A673 (cell line): ENCODE measurements at regions not wholly inside any gene's neighbourhood (a gene's known extent, or its start where the extent isn't known, plus 50 kb on each side); places are given as distances from the start of the nearest gene placed in this dataset.

Experiments used
- BruUV-seq: library from RNA; stranded (reverse); fragments of 400-500 nt; replicated peaks from 2 replicates; lab custom pipeline; 2021; lab: Mats Ljungman, UMichigan
- CTCF ChIA-PET: fragments of 300-600 bp; sonication (Branson Sonifier 250); formaldehyde crosslinking; loops from one replicate; lab custom pipeline; 2022; ENCODE audit warnings: antibody characterized with exemption; lab: Charles Lee
- POLR2A ChIA-PET: fragments of 300-600 bp; sonication (Branson Sonifier 250); formaldehyde crosslinking; loops from one replicate; lab custom pipeline; 2022; ENCODE audit warnings: antibody characterized with exemption; ENCODE audit not compliant: low non-redundant PET; lab: Charles Lee
- DNase-seq: peaks from one replicate; pipeline ENCODE4 v3.0.0-alpha.2; 2015; ENCODE audit warnings: low spot score
- H3K27ac ChIP-seq: fragments of 200-600 bp; sonication (generic); 2 replicates; pipeline ENCODE4 v1.5.1; 2016; ENCODE audit warnings: mixed run types, low read depth, mild to moderate bottlenecking, mixed read lengths, antibody characterized with exemption, low read length; ENCODE audit not compliant: poor library complexity, severe bottlenecking
- H3K27me3 ChIP-seq: fragments of 200-600 bp; sonication (generic); replicated peaks from 2 replicates; pipeline ENCODE4 v1.6.1; 2017; ENCODE audit warnings: mixed run types, low read depth, mild to moderate bottlenecking, mixed read lengths, antibody characterized with exemption, low read length; ENCODE audit not compliant: insufficient read depth, poor library complexity
- H3K36me3 ChIP-seq: fragments of 200-600 bp; sonication (generic); 2 replicates; pipeline ENCODE4 v1.6.1; 2016; ENCODE audit warnings: mixed run types, mild to moderate bottlenecking, mixed read lengths, antibody characterized with exemption, low read length; ENCODE audit not compliant: insufficient read depth, poor library complexity, severe bottlenecking
- H3K4me1 ChIP-seq: fragments of 200-600 bp; sonication (generic); 2 replicates; pipeline ENCODE4 v1.6.1; 2017; ENCODE audit warnings: mixed run types, mild to moderate bottlenecking, mixed read lengths, antibody characterized with exemption, low read length; ENCODE audit not compliant: insufficient read depth, poor library complexity, severe bottlenecking
- H3K4me3 ChIP-seq: fragments of 200-600 bp; sonication (generic); 2 replicates; pipeline ENCODE4 v1.5.1; 2016; ENCODE audit warnings: low read depth, mixed run types, mild to moderate bottlenecking, mixed read lengths, low read length; ENCODE audit not compliant: poor library complexity, severe bottlenecking
- H3K9me3 ChIP-seq: fragments of 200-600 bp; sonication (generic); 2 replicates; pipeline ENCODE4 v1.6.1; 2016; ENCODE audit warnings: mixed run types, low read depth, mild to moderate bottlenecking, mixed read lengths, antibody characterized with exemption, low read length; ENCODE audit not compliant: poor library complexity, severe bottlenecking
- CTCF ChIP-seq: fragments of 300-800, 200-600 bp; sonication (generic); conservative IDR thresholded peaks from 2 replicates; pipeline ENCODE4 v1.5.1; 2017; ENCODE audit warnings: low read depth, mild to moderate bottlenecking, antibody characterized with exemption, low read length, moderate library complexity, mixed read lengths
- EZH2 ChIP-seq: fragments of 200-600 bp; sonication (generic); IDR thresholded peaks from 2 replicates; pipeline ENCODE4 v1.6.1; 2017; ENCODE audit warnings: borderline replicate concordance, low read depth, mild to moderate bottlenecking, mixed read lengths, antibody characterized with exemption, low read length; ENCODE audit not compliant: poor library complexity, severe bottlenecking
- intact Hi-C: fragments of 100-400 bp; cut with micrococcal nuclease; formaldehyde crosslinking; loops from one replicate; pipeline ENCODE4 v1.10.0; 2022; ENCODE audit not compliant: unreplicated experiment

DNA sequence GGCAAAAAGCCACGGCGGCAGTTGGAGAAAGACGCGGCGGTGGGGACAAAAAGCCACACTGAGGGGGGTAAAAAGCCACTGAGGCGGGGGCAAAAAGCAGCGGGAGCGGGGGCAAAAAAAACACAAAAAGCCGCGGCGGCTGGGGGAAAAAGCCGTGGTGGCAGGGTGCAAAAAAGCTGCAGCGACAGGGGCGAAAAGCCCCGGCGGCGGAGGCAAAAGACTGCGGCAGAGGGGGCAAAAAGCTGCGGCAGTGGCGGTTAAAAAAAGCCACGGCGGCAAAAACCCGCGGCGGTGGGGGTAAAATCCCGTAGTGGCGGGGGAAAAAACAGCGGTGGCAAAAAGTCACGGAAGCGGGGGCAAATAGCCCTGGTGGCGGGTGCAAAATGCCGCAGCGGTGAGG is 527.3 kb downstream of the ZNF33B start:
- Histone ChIP-seq H3K27me3 (no peaks in the 10 kb centered on the region), H3K27ac (no peak overlapping the region), H3K36me3 (no peaks in the 10 kb centered on the region), H3K9me3 (no peaks in the 10 kb centered on the region), H3K4me1 (no peaks in the 10 kb centered on the region), H3K4me3 (no peak overlapping the region)
- no peak for TF ChIP-seq EZH2
- no peak for TF ChIP-seq CTCF
- DNase-seq: no peak
- ChIA-PET CTCF (no interaction called here), POLR2A (no interaction called here)
- BruUV-seq: no TSS peak
- intact Hi-C loops: no loop called here
